GM10266 (cell line): ENCODE measurements at regions not wholly inside any gene's neighbourhood (a gene's known extent, or its start where the extent isn't known, plus 50 kb on each side); places are given as distances from the start of the nearest gene placed in this dataset.

Source experiments
- DNase-seq: peaks from one replicate; pipeline ENCODE4 v3.0.0; 2012; ENCODE audit errors: extremely low spot score
- CTCF ChIP-seq: IDR thresholded peaks from 2 replicates; pipeline ENCODE4 v1.5.1; 2012; ENCODE audit warnings: mild to moderate bottlenecking, low read depth; ENCODE audit not compliant: control insufficient read depth, insufficient read depth; ENCODE audit errors: missing control alignments

- no peak for DNase-seq
- no peak for TF ChIP-seq CTCF
Observed at GRCh38 chr10:111840546-111840945, 343.0 kb downstream of the GPAM start.

- no peak for DNase-seq
- TF ChIP-seq CTCF: no peak
Observed at GRCh38 chr10:111852801-111853200, 330.8 kb downstream of the GPAM start.

GRCh38 chr10:111856631-111857030 is 326.9 kb downstream of the GPAM start:
- TF ChIP-seq CTCF: no peak
- DNase-seq: no peak

GRCh38 chr10:111865550-111865949 is 318.0 kb downstream of the GPAM start:
- no peak for TF ChIP-seq CTCF
- DNase-seq: no peak

- no peak for TF ChIP-seq CTCF
- DNase-seq: no peak
Observed at GRCh38 chr10:111871458-111871857, 312.1 kb downstream of the GPAM start.

GRCh38 chr10:111872591-111872990 is 311.0 kb downstream of the GPAM start:
- DNase-seq: no peak
- TF ChIP-seq CTCF: no peak

- DNase-seq: no peak
- no peak for TF ChIP-seq CTCF
Observed at GRCh38 chr10:111873041-111873440, 310.5 kb downstream of the GPAM start.

- DNase-seq: no peak
- no peak for TF ChIP-seq CTCF
Observed at GRCh38 chr10:111873621-111874135, 309.9 kb downstream of the GPAM start.
